GM23338 (cell line): ENCODE measurements at regions not wholly inside any gene's neighbourhood (a gene's known extent, or its start where the extent isn't known, plus 50 kb on each side); places are given as distances from the start of the nearest gene placed in this dataset.

Experiments used
- ATAC-seq: fragments of 200-7000 bp; cut with Tn5 transposase; 3 replicates; pipeline ENCODE4 v1.9.1; 2020
- DNase-seq: peaks from one replicate; pipeline ENCODE4 v3.0.0-alpha.2; 2015; ENCODE audit warnings: low spot score
- H2AFZ ChIP-seq: fragments of 200-600 bp; sonication (generic); 2 replicates; pipeline ENCODE4 v1.8.0; 2016; ENCODE audit warnings: antibody characterized with exemption, mild to moderate bottlenecking, moderate library complexity
- H3F3A ChIP-seq: fragments of 200-600 bp; sonication (generic); replicated peaks from 2 replicates; pipeline ENCODE4 v1.8.0; 2017; ENCODE audit warnings: antibody characterized with exemption, mixed run types, low read depth
- H3K27ac ChIP-seq: fragments of 200-600 bp; sonication (generic); 2 replicates; pipeline ENCODE4 v1.6.1; 2016; ENCODE audit warnings: low read depth
- H3K27me3 ChIP-seq: fragments of 200-600 bp; sonication (generic); 2 replicates; pipeline ENCODE4 v1.8.0; 2016; ENCODE audit warnings: mild to moderate bottlenecking, mixed run types, moderate library complexity; ENCODE audit not compliant: insufficient read depth
- H3K36me3 ChIP-seq: fragments of 200-600 bp; sonication (generic); 2 replicates; pipeline ENCODE4 v1.8.0; 2016; ENCODE audit warnings: mild to moderate bottlenecking; ENCODE audit not compliant: insufficient read depth
- H3K4me1 ChIP-seq: fragments of 200-600 bp; sonication (generic); 2 replicates; pipeline ENCODE4 v1.8.0; 2016; ENCODE audit warnings: mild to moderate bottlenecking, moderate library complexity; ENCODE audit not compliant: insufficient read depth
- H3K4me2 ChIP-seq: fragments of 200-600 bp; sonication (generic); 2 replicates; pipeline ENCODE4 v1.7.1; 2017; ENCODE audit warnings: mixed run types
- H3K4me3 ChIP-seq: fragments of 200-600 bp; sonication (generic); 2 replicates; pipeline ENCODE4 v1.6.1; 2016; ENCODE audit warnings: mixed run types
- H3K79me2 ChIP-seq: fragments of 200-600 bp; sonication (generic); replicated peaks from 2 replicates; pipeline ENCODE4 v1.8.0; 2017; ENCODE audit warnings: mild to moderate bottlenecking; ENCODE audit not compliant: insufficient read depth
- H3K9me2 ChIP-seq: fragments of 200-600 bp; sonication (generic); 2 replicates; pipeline ENCODE4 v1.8.0; 2017; ENCODE audit not compliant: insufficient read depth
- H4K20me1 ChIP-seq: fragments of 200-600 bp; sonication (generic); replicated peaks from 2 replicates; pipeline ENCODE4 v1.8.0; 2017; ENCODE audit warnings: mild to moderate bottlenecking; ENCODE audit not compliant: insufficient read depth
- H3K27ac Mint-ChIP-seq: 2 replicates; pipeline ENCODE4 v1.8.0; 2020; ENCODE audit warnings: inconsistent platforms, mild to moderate bottlenecking, moderate library complexity, mixed read lengths
- H3K27me3 Mint-ChIP-seq: 3 replicates; pipeline ENCODE4 v1.8.0; 2022; ENCODE audit warnings: low read depth, mild to moderate bottlenecking, moderate library complexity, mixed read lengths, inconsistent platforms; ENCODE audit not compliant: insufficient read depth, poor library complexity
- H3K36me3 Mint-ChIP-seq: 3 replicates; pipeline ENCODE4 v1.8.0; 2021; ENCODE audit warnings: low read depth, mild to moderate bottlenecking, inconsistent platforms, moderate library complexity, mixed read lengths
- H3K4me1 Mint-ChIP-seq: 3 replicates; pipeline ENCODE4 v1.8.0; 2020; ENCODE audit warnings: mild to moderate bottlenecking, inconsistent platforms, mixed read lengths
- H3K4me3 Mint-ChIP-seq: 3 replicates; pipeline ENCODE4 v1.8.0; 2021; ENCODE audit warnings: moderate library complexity, mild to moderate bottlenecking, inconsistent platforms, mixed read lengths
- H3K9me3 Mint-ChIP-seq: 3 replicates; pipeline ENCODE4 v1.8.0; 2020; ENCODE audit warnings: moderate library complexity, mild to moderate bottlenecking, inconsistent platforms, mixed read lengths
- CREB1 ChIP-seq: fragments of 250-450 bp; sonication (Bioruptor Pico); IDR thresholded peaks from 2 replicates; pipeline ENCODE4 v1.5.0; 2020; ENCODE audit warnings: low read depth, mild to moderate bottlenecking, moderate library complexity
- EZH2 ChIP-seq: fragments of 200-600 bp; sonication (generic); IDR thresholded peaks from one replicate; pipeline ENCODE4 v1.8.0; 2017; ENCODE audit warnings: antibody characterized with exemption, mild to moderate bottlenecking, low read depth; ENCODE audit not compliant: unreplicated experiment
- JUNB ChIP-seq: IDR thresholded peaks from one replicate; pipeline ENCODE4 v1.6.1; 2016; ENCODE audit warnings: antibody characterized with exemption; ENCODE audit not compliant: unreplicated experiment
- NANOG ChIP-seq: IDR thresholded peaks from 2 replicates; pipeline ENCODE4 v1.6.1; 2016; ENCODE audit warnings: antibody characterized with exemption, borderline replicate concordance
- POLR2AphosphoS5 ChIP-seq: IDR thresholded peaks from 2 replicates; pipeline ENCODE4 v1.6.1; 2016; ENCODE audit warnings: antibody characterized with exemption, low read depth
- STAT1 ChIP-seq: IDR thresholded peaks from one replicate; pipeline ENCODE4 v1.6.1; 2016; ENCODE audit warnings: antibody characterized with exemption; ENCODE audit not compliant: unreplicated experiment
- ZNF331 ChIP-seq: fragments of 250-450 bp; sonication (Bioruptor Pico); IDR thresholded peaks from 2 replicates; pipeline ENCODE4 v1.5.0; 2020; ENCODE audit warnings: low read depth, mild to moderate bottlenecking, moderate library complexity
- TF ChIP-seq, protein P1 (sequence below): fragments of 250-450 bp; sonication (Bioruptor Pico); IDR thresholded peaks from 2 replicates; pipeline ENCODE4 v1.5.0; 2020; ENCODE audit warnings: mild to moderate bottlenecking, moderate library complexity
- TF ChIP-seq, protein P2 (sequence below): IDR thresholded peaks from one replicate; pipeline ENCODE4 v1.6.1; 2018; ENCODE audit warnings: antibody characterized with exemption; ENCODE audit not compliant: unreplicated experiment
- TF ChIP-seq, protein P3 (sequence below): IDR thresholded peaks from 2 replicates; pipeline ENCODE4 v1.6.1; 2016; ENCODE audit warnings: antibody characterized with exemption

DNA sequence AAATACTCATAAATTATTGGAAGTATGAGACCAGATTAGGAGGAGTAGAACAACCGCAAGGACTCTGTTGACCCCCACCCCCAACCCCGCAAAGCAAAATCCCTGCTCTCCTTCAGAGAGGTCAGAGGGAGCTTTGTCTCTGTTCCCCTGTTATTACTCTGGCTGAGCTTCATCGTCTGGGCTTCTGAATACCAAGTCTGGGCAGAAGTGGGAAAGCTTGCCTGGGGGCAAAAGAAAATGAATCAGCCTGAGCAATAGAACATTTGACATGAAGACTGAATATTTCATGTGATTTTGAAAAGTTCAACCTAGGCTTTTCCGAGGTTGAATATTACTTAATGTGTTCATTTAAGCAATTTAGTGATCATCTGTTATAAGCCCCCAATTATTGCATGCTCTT lies 114.6 kb upstream of the ARHGAP28 start (continued):
- TF ChIP-seq, protein P1, sequence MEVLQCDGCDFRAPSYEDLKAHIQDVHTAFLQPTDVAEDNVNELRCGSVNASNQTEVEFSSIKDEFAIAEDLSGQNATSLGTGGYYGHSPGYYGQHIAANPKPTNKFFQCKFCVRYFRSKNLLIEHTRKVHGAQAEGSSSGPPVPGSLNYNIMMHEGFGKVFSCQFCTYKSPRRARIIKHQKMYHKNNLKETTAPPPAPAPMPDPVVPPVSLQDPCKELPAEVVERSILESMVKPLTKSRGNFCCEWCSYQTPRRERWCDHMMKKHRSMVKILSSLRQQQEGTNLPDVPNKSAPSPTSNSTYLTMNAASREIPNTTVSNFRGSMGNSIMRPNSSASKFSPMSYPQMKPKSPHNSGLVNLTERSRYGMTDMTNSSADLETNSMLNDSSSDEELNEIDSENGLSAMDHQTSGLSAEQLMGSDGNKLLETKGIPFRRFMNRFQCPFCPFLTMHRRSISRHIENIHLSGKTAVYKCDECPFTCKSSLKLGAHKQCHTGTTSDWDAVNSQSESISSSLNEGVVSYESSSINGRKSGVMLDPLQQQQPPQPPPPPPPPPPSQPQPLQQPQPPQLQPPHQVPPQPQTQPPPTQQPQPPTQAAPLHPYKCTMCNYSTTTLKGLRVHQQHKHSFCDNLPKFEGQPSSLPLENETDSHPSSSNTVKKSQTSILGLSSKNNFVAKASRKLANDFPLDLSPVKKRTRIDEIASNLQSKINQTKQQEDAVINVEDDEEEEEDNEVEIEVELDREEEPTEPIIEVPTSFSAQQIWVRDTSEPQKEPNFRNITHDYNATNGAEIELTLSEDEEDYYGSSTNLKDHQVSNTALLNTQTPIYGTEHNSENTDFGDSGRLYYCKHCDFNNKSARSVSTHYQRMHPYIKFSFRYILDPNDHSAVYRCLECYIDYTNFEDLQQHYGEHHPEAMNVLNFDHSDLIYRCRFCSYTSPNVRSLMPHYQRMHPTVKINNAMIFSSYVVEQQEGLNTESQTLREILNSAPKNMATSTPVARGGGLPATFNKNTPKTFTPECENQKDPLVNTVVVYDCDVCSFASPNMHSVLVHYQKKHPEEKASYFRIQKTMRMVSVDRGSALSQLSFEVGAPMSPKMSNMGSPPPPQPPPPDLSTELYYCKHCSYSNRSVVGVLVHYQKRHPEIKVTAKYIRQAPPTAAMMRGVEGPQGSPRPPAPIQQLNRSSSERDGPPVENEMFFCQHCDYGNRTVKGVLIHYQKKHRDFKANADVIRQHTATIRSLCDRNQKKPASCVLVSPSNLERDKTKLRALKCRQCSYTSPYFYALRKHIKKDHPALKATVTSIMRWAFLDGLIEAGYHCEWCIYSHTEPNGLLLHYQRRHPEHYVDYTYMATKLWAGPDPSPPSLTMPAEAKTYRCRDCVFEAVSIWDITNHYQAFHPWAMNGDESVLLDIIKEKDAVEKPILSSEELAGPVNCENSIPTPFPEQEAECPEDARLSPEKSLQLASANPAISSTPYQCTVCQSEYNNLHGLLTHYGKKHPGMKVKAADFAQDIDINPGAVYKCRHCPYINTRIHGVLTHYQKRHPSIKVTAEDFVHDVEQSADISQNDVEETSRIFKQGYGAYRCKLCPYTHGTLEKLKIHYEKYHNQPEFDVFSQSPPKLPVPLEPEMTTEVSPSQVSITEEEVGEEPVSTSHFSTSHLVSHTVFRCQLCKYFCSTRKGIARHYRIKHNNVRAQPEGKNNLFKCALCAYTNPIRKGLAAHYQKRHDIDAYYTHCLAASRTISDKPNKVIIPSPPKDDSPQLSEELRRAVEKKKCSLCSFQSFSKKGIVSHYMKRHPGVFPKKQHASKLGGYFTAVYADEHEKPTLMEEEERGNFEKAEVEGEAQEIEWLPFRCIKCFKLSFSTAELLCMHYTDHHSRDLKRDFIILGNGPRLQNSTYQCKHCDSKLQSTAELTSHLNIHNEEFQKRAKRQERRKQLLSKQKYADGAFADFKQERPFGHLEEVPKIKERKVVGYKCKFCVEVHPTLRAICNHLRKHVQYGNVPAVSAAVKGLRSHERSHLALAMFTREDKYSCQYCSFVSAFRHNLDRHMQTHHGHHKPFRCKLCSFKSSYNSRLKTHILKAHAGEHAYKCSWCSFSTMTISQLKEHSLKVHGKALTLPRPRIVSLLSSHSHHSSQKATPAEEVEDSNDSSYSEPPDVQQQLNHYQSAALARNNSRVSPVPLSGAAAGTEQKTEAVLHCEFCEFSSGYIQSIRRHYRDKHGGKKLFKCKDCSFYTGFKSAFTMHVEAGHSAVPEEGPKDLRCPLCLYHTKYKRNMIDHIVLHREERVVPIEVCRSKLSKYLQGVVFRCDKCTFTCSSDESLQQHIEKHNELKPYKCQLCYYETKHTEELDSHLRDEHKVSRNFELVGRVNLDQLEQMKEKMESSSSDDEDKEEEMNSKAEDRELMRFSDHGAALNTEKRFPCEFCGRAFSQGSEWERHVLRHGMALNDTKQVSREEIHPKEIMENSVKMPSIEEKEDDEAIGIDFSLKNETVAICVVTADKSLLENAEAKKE (CRISPR knock-in tag): no peak
- TF ChIP-seq STAT1 (no peak), ZNF331 (no peak)
- TF ChIP-seq, protein P2, sequence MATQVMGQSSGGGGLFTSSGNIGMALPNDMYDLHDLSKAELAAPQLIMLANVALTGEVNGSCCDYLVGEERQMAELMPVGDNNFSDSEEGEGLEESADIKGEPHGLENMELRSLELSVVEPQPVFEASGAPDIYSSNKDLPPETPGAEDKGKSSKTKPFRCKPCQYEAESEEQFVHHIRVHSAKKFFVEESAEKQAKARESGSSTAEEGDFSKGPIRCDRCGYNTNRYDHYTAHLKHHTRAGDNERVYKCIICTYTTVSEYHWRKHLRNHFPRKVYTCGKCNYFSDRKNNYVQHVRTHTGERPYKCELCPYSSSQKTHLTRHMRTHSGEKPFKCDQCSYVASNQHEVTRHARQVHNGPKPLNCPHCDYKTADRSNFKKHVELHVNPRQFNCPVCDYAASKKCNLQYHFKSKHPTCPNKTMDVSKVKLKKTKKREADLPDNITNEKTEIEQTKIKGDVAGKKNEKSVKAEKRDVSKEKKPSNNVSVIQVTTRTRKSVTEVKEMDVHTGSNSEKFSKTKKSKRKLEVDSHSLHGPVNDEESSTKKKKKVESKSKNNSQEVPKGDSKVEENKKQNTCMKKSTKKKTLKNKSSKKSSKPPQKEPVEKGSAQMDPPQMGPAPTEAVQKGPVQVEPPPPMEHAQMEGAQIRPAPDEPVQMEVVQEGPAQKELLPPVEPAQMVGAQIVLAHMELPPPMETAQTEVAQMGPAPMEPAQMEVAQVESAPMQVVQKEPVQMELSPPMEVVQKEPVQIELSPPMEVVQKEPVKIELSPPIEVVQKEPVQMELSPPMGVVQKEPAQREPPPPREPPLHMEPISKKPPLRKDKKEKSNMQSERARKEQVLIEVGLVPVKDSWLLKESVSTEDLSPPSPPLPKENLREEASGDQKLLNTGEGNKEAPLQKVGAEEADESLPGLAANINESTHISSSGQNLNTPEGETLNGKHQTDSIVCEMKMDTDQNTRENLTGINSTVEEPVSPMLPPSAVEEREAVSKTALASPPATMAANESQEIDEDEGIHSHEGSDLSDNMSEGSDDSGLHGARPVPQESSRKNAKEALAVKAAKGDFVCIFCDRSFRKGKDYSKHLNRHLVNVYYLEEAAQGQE: no peak

DNA sequence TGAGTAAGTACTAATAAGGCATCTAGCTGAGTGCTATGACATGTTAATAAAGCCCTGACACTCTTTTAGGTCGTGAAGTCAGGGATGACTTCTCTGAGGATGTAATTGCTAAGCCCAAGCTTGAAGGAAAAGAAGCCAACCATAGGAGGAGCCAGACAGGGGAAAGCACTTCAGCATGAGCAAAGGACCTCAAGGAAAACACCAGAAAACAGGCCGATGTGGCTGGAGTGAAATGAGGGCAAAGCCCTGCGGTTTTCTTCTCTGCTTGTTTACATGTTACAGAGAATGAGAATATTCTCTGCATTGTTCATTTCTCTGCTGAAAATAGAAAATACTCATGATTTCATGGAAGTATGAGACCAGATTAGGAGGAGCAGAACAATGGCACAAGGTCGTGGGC lies 112.5 kb upstream of the ARHGAP28 start:
- H3K79me2 ChIP-seq: no peaks in the 10 kb centered on the region
- no peak overlapping the region for H3K27ac ChIP-seq
- H4K20me1 ChIP-seq: no peaks in the 10 kb centered on the region
- no peak overlapping the region for H3K4me3 ChIP-seq
- no peak overlapping the region for H3K4me2 ChIP-seq
- DNase-seq (no peak), ATAC-seq (no peak)
- H3K4me1 Mint-ChIP-seq: peaks cover 6% of the 10 kb centered on the region
- no peak overlapping the region for H3K27ac Mint-ChIP-seq
- H3K9me2 ChIP-seq: peaks cover 15% of the 10 kb centered on the region
- no peak overlapping the region for H3K4me3 Mint-ChIP-seq
- no peaks in the 10 kb centered on the region for H3F3A ChIP-seq
- H2AFZ ChIP-seq: no peak overlapping the region; the same call in 1 of the 2 replicates
- H3K36me3 Mint-ChIP-seq: peaks cover 21% of the 10 kb centered on the region
- no peaks in the 10 kb centered on the region for H3K27me3 ChIP-seq
- no peaks in the 10 kb centered on the region for H3K36me3 ChIP-seq
- H3K27me3 Mint-ChIP-seq: peaks cover 3% of the 10 kb centered on the region
- H3K4me1 ChIP-seq: peaks cover 6% of the 10 kb centered on the region; the same call in 1 of the 2 replicates
- peaks cover 21% of the 10 kb centered on the region for H3K9me3 Mint-ChIP-seq
- TF ChIP-seq, protein P2: no peak
- TF ChIP-seq NANOG (no peak), CREB1 (CRISPR knock-in tag) (no peak), POLR2AphosphoS5 (no peak), JUNB (no peak), EZH2 (no peak)
- TF ChIP-seq, protein P3, sequence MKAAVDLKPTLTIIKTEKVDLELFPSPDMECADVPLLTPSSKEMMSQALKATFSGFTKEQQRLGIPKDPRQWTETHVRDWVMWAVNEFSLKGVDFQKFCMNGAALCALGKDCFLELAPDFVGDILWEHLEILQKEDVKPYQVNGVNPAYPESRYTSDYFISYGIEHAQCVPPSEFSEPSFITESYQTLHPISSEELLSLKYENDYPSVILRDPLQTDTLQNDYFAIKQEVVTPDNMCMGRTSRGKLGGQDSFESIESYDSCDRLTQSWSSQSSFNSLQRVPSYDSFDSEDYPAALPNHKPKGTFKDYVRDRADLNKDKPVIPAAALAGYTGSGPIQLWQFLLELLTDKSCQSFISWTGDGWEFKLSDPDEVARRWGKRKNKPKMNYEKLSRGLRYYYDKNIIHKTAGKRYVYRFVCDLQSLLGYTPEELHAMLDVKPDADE: no peak
